PFSK-1 (cell line): ENCODE measurements at regions not wholly inside any gene's neighbourhood (a gene's known extent, or its start where the extent isn't known, plus 50 kb on each side); places are given as distances from the start of the nearest gene placed in this dataset.

Experiments used
- FOXP2 ChIP-seq: optimal IDR thresholded peaks from 2 replicates; pipeline ENCODE3; 2011; ENCODE audit warnings: borderline replicate concordance, control low read depth, inconsistent platforms; ENCODE audit not compliant: insufficient read depth; ENCODE audit errors: extremely low read length, extremely low read depth
- POLR2AphosphoS5 ChIP-seq: IDR thresholded peaks from 2 replicates; pipeline ENCODE4 v1.6.1; 2012; ENCODE audit warnings: low read depth, mild to moderate bottlenecking, control low read depth, low read length, moderate library complexity
- SIN3A ChIP-seq: IDR thresholded peaks from 2 replicates; pipeline ENCODE4 v1.6.1; 2012; ENCODE audit warnings: mild to moderate bottlenecking, low read length, moderate library complexity, borderline replicate concordance; ENCODE audit not compliant: insufficient read depth
- TAF1 ChIP-seq: IDR thresholded peaks from 2 replicates; pipeline ENCODE4 v1.6.1; 2012; ENCODE audit warnings: low read length, control low read depth, borderline replicate concordance; ENCODE audit not compliant: insufficient read depth
- TF ChIP-seq, protein P1 (sequence below), 2 experiments: IDR thresholded peaks; 2 replicates each; pipeline versions ENCODE4 v1.6.1 to v1.8.0; 2011 to 2012; ENCODE audit warnings: low read depth in 2 of 2, low read length in 2 of 2, control low read depth in 1 of 2, inconsistent platforms in 1 of 2, mild to moderate bottlenecking in 1 of 2, moderate library complexity in 1 of 2; ENCODE audit not compliant: insufficient read depth in 1 of 2

DNA sequence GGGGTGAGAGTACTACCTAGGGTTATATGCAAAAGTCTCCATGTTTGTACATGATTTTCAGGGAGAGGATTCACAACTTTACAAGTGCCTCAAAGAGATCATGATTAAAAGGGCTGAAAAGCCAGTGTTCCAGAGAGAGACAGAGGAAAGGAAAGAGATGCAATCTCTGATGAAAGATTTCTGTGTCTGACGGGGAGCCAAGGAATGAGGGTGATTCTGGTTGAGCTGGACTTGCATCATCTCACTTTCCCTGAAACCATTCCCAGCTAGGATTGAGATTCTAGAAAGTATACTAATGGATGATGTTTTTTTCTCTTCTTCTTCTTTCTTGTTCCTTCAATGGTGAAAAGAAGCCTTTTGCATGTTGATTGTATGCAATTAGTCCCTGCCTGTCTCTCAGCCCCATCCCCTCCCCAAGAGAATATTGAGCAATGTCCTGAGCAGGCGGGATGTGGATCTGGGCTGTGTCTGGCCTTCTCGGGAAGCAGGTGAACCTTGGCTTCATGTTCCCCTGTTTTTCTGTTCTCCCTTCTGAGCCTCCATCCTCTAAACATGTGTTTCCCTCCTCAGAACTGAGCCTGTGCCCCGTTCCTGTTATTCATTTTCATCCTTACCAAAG is 186.1 kb downstream of the ZNF365 start:
- no peak for TF ChIP-seq POLR2AphosphoS5
- TF ChIP-seq SIN3A = no peak
- no peak for TF ChIP-seq TAF1
- TF ChIP-seq FOXP2 = no peak
- TF ChIP-seq, protein P1, sequence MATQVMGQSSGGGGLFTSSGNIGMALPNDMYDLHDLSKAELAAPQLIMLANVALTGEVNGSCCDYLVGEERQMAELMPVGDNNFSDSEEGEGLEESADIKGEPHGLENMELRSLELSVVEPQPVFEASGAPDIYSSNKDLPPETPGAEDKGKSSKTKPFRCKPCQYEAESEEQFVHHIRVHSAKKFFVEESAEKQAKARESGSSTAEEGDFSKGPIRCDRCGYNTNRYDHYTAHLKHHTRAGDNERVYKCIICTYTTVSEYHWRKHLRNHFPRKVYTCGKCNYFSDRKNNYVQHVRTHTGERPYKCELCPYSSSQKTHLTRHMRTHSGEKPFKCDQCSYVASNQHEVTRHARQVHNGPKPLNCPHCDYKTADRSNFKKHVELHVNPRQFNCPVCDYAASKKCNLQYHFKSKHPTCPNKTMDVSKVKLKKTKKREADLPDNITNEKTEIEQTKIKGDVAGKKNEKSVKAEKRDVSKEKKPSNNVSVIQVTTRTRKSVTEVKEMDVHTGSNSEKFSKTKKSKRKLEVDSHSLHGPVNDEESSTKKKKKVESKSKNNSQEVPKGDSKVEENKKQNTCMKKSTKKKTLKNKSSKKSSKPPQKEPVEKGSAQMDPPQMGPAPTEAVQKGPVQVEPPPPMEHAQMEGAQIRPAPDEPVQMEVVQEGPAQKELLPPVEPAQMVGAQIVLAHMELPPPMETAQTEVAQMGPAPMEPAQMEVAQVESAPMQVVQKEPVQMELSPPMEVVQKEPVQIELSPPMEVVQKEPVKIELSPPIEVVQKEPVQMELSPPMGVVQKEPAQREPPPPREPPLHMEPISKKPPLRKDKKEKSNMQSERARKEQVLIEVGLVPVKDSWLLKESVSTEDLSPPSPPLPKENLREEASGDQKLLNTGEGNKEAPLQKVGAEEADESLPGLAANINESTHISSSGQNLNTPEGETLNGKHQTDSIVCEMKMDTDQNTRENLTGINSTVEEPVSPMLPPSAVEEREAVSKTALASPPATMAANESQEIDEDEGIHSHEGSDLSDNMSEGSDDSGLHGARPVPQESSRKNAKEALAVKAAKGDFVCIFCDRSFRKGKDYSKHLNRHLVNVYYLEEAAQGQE (IDR thresholded peaks at IDR 0.05; ENCODE audit: insufficient read depth in 1 of 2, low read depth in 2 of 2, low read length in 2 of 2) = no peak

- TF ChIP-seq FOXP2 (no peak), TAF1 (no peak), SIN3A (no peak), POLR2AphosphoS5 (no peak)
- TF ChIP-seq, protein P1 (IDR thresholded peaks at IDR 0.05; ENCODE audit: insufficient read depth in 1 of 2, low read depth in 2 of 2, low read length in 2 of 2) = no peak
Measured at GRCh38 chr10:62561151-62561550, 187.0 kb downstream of the ZNF365 start.

DNA sequence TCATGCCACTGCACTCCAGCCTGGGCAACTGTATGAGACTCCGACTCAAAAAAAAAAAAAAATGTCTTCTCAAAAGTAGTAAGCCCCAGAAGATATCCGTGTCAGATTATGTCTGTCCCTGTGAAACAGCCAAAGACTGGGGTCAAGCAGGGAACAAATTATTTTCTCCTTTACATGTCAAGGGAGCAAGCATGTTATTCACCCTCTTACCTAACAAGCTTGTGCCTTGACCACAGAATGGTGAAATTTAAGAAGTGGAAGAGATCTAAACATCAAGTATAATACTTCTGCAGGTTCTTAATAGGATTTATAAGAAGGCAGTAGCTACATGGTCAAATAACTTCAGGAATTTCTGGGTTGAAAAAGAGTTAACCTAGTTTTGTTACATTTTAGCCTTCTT is 187.9 kb downstream of the ZNF365 start:
- no peak for TF ChIP-seq POLR2AphosphoS5
- no peak for TF ChIP-seq FOXP2
- TF ChIP-seq TAF1 = no peak
- no peak for TF ChIP-seq SIN3A
- TF ChIP-seq, protein P1 (IDR thresholded peaks at IDR 0.05; ENCODE audit: insufficient read depth in 1 of 2, low read depth in 2 of 2, low read length in 2 of 2) = no peak

- TF ChIP-seq SIN3A (no peak), POLR2AphosphoS5 (no peak), TAF1 (no peak)
Measured at GRCh38 chr10:62562795-62563194, 188.6 kb downstream of the ZNF365 start.

- TF ChIP-seq TAF1 = no peak
- TF ChIP-seq FOXP2 = no peak
- TF ChIP-seq SIN3A = no peak
- TF ChIP-seq, protein P1 (IDR thresholded peaks at IDR 0.05; ENCODE audit: insufficient read depth in 1 of 2, low read depth in 2 of 2, low read length in 2 of 2) = no peak
- TF ChIP-seq POLR2AphosphoS5 = no peak
Measured at GRCh38 chr10:62573929-62574328, 199.8 kb downstream of the ZNF365 start.
